GM18907 (cell line): ENCODE measurements at regions not wholly inside any gene's neighbourhood (a gene's known extent, or its start where the extent isn't known, plus 50 kb on each side); places are given as distances from the start of the nearest gene placed in this dataset.
A peak's percentile ranks its signal among the peaks of the same experiment; 100 is the strongest.
"Not testable (repeated sequence)": the region's sequence is repeated elsewhere in the genome, so short reads cannot be mapped to it uniquely, and the experiment has no call there.

Experiments
- ATAC-seq: cut with Tn5 transposase; IDR thresholded peaks from one replicate; pipeline ENCODE4 v1.9.1; 2021; ENCODE audit warnings: mild to moderate bottlenecking, moderate library complexity; ENCODE audit not compliant: unreplicated experiment

DNA sequence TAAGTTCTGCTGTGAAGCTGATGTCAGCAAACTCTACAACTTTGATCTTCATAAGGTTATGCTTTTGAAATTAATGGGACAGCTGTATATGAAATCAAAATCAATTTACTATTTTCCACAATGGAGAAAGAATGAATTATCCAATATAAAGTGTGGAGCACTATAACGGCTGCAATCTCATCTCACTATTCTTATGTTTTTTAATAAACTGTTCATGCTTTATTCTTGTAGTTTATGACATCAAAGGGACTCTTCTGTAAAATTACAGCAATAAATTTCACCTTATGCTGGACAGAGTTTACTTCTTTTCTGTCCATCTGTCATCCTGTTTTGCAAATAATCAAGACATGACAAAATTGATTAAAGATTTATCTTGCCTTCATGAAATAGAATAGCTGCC is 192.5 kb downstream of the TECRL start:
- no peak for ATAC-seq

DNA sequence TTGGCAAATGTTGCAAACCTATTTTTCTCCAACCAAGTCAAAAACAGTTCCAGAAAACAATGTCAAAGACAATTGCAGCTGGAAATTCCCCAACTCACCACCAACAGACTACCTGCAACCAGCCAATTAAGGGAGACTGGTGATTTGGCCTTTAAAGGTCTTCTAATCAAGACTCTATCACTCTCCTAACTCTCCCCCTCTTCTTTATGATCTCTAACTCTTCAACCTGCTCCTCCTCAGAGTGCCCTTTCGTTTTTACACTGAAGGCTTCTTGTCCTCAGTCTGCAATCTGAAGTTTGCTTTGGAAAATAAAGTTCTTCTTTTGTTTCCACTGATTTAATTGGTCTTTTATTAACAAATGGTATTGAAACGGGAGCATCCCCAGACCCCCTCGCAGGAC is 203.9 kb downstream of the TECRL start:
- ATAC-seq, result no peak

DNA sequence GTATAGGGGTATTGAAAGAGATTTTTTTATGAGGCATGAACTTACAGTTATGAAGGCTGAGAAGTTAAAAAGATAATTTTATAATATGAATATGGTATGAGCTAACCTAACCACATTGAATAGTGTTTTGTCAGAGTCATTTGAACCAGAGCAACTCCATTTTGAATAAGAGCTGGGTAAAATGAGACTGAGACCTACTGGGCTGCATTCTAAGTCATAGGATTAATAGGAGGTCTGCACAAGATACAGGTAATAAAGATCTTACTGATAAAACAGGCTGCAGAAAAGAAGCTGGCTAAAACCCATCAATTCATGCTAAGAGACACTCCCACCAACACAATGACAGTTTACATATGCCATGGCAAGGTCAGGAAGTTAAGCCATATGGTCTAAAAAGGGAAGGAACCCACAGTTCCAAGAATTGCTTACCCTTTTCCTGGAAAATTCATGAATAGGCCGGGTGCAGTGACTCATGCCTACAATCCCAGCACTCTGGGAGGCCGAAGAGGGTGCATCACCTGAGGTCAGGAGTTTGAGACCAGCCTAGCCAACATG is 209.2 kb downstream of the TECRL start:
- ATAC-seq, result no peak

DNA sequence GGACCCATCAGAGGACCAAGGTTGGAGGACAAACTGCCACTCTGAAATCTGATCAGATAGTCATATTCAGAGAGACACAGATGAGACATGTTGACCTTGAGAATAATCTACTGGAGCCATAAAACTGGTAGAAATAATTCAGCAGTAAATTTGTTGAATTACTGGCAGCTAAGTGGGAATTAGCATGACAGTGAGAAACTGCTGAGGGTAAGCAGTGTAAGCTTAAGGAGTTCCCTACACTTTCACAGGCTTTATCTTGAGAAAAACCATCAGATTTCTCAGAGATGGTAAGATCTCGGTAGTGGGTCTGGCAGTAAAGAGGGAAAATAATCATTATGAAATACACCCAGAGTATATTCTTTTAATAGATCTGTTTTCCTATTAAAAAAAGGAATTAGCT is 213.7 kb downstream of the TECRL start:
- ATAC-seq, result no peak

DNA sequence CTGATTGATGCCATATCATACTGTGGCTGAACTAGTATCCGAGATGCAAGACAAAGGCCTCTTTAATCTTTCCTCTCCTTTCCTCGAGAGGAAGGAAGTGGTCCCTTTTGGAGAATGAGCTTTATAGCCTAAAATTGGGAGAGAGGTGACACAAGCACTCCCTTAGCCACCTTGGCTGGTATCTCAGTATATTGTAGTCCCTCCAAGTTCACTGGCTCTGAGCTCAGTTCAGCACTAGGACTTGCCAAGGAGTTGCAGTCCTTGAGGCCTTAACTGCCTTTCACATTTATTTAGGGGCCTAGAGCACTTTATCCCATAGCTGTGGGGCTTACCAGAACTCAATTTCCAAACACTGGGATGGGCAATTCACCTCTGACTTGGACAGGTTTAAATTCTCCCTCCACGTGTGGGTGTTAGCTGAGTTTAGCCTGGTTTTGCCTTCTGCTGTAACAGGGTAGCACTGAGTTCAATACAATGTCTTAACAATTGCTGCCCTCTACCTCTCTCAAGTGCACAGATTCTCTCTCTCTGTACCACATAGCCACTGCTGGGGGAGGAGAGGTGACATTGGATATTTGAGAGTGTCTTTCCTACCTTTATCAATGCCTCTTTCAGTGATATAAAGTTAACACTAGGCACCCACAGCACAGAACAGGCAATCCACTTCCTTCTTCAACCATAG is 216.4 kb downstream of the TECRL start:
- no peak for ATAC-seq

DNA sequence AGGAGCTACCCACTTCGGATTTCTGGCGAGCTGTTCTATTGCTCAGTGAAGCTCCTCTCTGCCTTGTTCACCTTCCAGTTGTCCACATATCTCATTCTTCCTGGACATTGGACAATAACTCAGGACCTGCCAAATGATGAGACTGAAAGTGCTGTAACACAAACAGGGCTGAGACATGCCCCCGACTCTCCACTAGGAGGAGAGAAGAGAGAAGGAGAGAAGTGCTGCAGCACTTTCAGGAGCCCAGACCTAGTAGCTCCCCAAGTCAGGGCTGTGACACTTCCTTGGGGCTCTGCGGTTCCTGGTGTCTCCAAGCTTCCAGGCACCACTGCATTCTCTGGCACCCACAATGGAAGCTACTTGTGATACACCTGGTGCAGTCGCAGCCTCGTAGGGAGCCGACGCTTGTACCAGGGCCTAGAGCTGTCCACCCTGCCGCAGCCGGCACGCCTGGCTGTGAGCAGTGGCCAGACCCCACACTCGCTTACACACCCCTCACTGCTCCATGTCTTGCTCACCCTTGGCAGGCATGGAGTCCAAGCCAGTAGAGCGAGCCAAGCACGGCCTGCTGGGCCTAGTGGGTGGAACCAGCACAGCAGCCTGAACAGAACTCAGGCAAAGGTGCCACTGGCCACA is 234.9 kb downstream of the TECRL start:
- no peak for ATAC-seq

DNA sequence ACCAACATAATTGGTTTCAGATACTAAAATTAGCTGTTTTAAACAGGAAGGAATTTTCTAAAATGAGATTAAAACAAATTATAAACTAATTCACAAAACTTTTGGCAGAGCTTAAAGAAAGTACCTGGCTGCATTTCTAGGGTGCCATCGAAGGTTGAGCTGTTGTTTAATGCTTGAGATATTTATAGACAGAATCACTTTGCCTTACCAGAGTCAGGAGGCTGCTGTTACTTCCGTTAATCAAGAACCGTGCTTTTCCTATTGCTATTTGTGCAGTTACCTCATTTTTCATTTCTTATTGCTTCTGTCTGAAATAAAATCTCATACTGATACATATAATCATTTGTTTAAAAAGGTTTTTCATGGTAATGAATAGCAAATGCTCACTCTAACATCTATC is 242.9 kb downstream of the TECRL start:
- ATAC-seq, result no peak

DNA sequence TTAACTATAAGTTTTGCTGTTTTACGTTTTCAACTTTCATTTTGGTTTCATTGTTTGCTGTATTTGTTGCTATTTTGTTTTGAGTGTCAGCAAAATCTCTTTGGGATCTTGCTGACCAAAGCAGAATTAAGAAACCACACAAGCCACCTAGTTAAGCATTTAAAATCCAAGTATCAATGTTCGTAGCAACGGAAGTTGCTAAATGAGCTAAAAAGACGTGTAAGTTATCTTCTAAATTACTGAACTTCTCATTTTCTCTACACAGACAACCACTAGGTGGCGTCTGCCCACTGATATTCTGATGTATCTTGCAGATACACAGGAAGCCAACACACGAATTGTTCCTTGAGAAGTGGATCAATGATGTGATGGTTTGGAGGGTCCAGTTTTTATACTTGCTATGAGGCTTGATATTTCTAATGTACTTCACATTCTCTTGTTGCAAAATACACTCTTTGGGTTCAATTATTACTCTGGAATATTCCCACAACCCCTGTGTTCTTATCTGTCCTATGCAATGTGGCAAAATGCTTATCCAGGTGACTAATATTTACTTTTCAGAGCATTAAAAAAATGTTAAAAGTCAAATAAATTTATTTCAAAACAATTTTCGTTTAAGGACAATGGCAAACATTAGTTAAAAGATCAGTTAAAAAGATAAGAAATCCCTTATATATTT is 250.5 kb downstream of the TECRL start:
- ATAC-seq, result peak; percentile 89

DNA sequence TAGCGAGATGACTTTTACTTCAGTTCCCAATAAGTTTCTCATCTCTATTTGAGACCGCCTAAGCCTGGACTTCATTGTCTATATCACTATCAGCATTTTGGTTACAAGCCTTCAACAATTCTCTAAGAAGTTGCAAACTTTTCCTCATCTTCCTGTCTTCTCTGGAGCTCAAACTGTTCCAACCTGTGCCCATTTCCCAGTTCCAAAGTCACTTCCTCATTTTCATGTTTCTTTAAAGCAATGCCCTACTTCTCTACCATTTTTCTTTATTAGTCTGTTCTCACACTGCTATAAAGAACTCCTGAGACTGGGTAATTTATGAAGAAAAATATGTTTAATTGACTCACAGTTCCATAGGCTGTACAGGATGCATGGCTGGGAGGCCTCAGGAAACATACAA is 251.9 kb downstream of the TECRL start:
- no peak for ATAC-seq

DNA sequence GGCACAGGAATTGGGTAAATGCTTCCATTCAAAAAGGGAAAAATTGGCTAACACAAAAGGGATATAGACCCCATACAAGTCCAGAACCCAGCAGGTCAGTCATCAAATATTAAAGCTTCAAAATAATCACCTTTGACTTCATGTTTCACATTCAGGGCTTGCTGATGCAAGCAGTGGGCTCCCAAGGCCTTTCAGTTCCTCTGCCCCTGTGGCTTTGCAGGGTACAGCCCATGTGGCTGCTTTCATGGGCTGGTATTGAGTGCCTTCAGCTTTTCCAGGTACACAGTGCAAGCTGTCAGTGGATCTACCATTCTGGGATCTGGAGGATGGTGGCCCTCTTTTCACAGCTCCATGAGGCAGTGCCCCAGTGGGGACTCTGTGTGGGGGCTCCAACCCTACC is 253.0 kb downstream of the TECRL start:
- ATAC-seq, result no peak

DNA sequence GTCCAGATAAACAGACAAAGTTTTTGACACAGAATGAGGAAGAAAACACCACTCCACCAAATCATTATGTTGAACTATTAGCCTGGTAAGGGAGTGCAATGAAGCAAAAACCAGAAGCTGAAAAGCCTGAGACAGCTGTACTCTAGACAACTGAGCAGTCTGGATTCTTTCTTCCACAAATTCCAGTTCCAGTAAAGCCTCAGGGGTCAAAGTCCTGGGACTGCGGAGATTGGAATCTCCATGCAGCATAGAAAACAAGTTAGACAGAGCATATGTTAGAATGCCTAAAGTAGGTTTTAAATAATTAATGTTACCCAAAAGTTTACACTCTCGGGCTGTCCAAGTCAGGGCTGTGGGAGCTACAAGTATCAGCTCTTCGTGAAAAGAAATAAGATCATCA is 263.2 kb downstream of the TECRL start:
- ATAC-seq, result no peak

DNA sequence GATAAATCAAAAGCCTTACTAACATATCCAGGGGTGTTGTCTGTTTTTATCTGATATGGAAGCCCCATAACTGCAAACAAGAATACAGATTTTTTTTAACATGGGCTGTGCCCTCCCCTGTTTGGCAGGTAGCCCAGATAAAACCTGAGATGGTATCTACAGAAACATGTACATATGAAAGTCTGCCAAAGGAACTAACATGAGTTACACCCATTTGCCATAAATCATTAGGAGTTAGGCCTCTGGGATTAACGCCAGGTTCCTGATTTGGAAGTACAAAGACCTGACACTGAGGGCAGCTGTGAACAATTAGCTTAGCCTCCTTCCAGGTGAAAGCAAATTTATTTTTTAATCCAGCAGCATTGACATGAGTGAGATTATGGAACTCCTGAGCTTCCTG is 264.3 kb downstream of the TECRL start:
- no peak for ATAC-seq

DNA sequence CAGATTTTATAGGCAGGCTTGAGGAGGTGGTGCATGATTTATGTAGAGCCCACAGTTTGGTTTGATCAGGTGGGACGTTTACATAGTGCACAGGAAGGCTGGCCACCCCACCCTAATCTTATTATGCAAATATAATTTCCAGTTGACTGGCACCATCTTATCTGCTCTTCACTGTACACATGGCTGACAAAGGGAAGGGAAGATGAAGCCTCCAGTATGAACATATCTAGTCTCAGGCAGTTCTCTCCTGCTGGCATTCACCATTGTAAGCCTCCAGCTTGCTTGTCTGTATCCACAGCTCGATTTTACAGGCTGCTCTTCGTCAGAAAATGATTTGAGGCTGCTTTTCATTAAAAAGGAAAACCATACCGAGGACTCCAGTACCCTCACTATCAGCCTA is 278.3 kb downstream of the TECRL start:
- no peak for ATAC-seq

DNA sequence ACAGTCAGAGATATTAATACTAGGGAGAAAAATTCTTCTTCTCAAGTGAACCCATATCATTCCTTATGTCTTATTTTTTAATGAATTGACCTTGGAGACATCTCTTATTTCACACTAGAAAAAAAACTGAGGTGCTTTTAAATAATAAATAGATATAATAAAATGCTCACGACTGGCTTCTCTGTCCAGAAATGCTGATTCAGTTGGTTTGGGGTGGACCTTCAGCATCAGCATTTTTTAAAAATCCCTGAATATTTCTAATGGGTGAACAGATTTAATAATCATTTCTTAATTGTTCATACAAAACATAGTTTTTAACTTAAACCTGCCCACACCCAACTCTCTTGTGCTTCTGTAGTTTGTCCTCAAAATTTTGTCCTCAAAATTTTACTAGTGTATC is 283.9 kb downstream of the TECRL start:
- no peak for ATAC-seq

DNA sequence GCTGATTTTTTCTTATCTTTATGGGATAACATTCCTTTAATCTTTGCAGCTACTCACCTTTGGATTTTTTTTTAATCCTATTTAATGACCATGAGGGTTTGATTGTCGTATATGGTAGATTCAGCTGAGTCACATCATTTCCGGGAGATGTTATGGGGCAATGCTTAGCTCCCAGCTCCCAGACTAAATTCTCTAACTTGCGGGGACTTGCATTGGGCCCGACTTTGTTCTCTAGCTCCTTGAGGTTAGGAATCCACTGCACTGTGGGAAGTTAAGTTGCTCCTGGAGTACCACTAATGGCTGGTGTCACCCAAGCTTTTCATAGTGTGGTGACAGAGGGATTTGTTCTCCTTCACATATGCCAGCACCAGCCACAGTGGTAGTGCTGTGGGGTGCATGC is 287.4 kb downstream of the TECRL start:
- ATAC-seq, result no peak

DNA sequence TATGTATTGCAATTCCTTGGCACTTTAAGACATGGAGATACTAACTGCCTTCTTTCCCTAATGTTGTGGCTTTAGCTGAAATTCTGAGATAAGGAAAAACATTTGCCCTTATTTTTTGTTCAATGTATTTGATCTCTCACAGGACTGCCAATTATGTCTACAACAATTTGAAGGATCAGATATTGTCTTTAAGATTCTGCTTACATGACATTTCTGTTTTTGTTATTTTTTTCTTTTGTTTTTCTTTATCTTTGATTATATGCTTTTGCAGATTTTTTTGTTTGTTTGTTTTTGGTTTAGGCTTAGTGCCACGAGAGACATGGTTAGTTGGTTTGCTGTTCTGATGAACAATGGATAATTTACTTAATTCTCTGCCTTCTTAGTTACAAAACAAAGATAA is 303.3 kb downstream of the TECRL start:
- no peak for ATAC-seq

DNA sequence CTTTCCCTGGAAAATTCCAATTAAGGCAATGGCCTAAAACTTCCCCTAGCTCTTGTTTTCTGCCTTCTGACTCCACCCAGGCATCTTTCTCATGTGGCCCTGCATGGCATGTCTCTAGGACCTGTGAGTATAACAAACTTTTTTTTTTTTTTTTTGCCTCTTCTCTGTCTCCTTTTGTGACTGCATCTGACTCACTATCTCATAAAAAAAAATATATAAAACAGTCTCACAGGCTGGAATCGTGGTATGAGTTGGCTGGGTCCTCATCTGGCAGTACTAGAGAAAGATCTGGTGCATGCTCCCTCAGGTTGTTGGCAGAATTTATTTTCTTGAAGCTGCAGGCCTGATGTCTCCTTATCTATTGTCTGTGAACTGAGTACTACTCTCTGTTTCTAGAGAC is 313.9 kb downstream of the TECRL start:
- no peak for ATAC-seq

DNA sequence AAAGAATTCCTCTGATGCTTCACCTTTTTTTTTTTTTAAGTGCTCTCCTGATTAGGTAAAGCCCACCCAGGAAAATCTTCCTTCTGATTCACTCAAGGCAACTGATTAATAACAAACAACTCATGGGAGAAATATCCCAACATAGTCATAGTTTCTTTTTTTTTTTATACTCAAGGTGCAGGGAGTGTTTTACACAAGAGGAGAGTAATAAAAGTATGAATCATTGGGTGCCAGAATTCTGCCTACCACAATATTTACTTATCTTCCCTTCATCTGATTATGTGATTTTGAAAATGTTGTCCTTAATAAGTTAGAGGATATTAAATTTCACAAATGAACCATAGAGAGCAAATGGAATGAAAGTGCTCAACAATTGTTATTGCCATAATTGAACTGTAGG is 329.9 kb downstream of the TECRL start:
- ATAC-seq, result no peak

DNA sequence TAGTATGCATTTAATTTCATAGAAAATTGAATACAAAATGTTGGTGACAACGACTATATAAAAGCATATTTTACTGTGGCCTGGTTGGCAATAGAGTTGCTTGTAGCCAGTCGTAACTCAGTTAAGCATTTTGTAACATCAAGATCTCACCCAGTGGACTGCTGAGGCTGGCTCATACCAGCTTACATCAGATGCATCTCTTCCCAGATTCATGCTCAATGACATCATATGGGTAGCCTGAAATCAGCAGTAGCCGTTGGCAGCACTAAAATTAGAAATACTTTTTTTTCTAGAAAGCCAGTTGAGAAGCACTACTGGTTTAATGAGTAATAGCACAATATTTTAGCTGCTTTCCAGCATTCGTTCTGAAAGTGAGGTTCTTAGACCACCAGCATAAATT is 341.2 kb downstream of the TECRL start:
- ATAC-seq, result no peak

DNA sequence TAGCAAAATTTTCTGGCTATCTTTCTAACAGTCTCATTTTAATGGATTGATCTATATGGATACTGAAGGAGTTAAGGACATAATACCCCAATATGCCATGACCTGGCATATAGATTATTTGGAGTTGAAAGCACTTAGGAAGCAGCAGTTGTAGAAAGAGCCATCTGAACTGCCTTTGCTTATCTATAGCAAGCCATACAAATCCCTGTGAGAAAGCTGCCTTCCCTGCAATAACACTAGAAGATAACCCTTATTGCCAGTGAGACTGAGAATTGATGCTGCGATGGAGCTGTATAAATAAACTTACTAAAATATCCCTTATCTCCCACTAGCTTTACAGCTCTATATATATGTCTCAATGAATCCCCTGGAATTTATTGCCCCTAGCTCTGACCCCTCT is 346.3 kb downstream of the TECRL start:
- ATAC-seq, result no peak

DNA sequence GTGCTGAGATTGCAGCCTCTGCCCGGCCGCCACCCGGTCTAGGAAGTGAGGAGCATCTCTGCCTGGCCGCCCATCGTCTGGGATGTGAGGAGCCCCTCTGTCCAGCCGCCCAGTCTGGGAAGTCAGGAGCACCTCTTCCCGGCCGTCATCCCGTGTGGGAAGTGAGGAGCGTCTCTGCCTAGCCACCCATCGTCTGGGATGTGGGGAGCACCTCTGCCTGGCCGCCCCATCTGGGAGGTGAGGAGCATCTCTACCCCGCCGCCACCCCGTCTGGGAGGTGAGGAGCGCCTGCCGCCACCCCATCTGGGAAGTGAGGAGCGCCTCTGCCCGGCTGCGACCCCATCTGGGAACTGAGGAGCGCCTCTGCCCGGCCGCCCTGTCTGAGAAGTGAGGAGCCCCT is 372.2 kb downstream of the TECRL start:
- not testable (repeated sequence) for ATAC-seq

DNA sequence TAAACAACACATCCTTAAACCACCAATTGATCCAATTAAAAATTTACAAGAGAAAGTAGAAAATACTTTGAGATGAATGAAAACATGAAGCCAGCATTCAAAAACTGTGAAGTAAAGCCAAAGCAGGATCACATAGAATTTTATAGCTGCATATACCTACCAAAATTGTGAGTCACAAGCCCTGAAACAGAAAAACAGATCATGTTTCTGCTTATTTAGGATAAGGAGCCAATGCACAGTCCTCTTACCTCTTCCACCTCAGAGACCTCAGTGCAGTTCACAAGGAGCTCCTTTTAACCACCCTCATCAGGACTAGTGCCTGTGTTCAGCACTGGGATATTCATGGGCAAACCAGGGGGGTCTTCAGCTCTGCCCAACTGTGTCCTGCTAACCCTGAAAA is 386.7 kb downstream of the TECRL start:
- ATAC-seq, result no peak
